Colonic mucosa (tissue), 4 donors: ENCODE measurements at regions not wholly inside any gene's neighbourhood (a gene's known extent, or its start where the extent isn't known, plus 50 kb on each side); places are given as distances from the start of the nearest gene placed in this dataset.
"Not testable (repeated sequence)": the region's sequence is repeated elsewhere in the genome, so short reads cannot be mapped to it uniquely, and the experiment has no call there.

Experiments
- DNase-seq: peaks from one replicate; pipeline ENCODE4 v3.0.0-alpha.2; 2020
- H3K27ac ChIP-seq: fragments of 200-600 bp; one replicate; pipeline ENCODE4 v1.8.0; 2021
- H3K27me3 ChIP-seq: fragments of 200-600 bp; one replicate; pipeline ENCODE4 v1.8.0; 2021
- H3K36me3 ChIP-seq: fragments of 200-600 bp; one replicate; pipeline ENCODE4 v1.8.0; 2021
- H3K4me1 ChIP-seq: fragments of 200-600 bp; one replicate; pipeline ENCODE4 v1.8.0; 2021; ENCODE audit warnings: mild to moderate bottlenecking
- H3K4me3 ChIP-seq: fragments of 200-600 bp; one replicate; pipeline ENCODE4 v1.8.0; 2021
- H3K9ac ChIP-seq, 2 donors: one replicate each; pipeline ENCODE4 v1.7.0; 2013; ENCODE audit warnings: control low read depth in 2 of 2, low read depth in 2 of 2, low read length in 2 of 2
- H3K9me3 ChIP-seq: fragments of 200-600 bp; one replicate; pipeline ENCODE4 v1.8.0; 2021
- CTCF ChIP-seq: fragments of 200-600 bp; IDR thresholded peaks from one replicate; pipeline ENCODE4 v1.8.0; 2022; ENCODE audit warnings: antibody characterized with exemption, mild to moderate bottlenecking
- intact Hi-C: fragments of 100-400 bp; cut with DNase I; formaldehyde crosslinking; loops from one replicate; pipeline ENCODE4 v1.14.1; 2022
- donor health status: healthy.
- donor health status: DM: no; HTN: no; CAD: no.
- donor health status: DM: no; HTN: no; CAD: no.

GRCh38 chr4:188728359-188728758, 589.1 kb downstream of the TRIML1 start:
- H3K4me3 ChIP-seq, result no peak overlapping the region
- DNase-seq, result no peak
- intact Hi-C loops, result no loop called here
- no peak for TF ChIP-seq CTCF
- H3K27ac ChIP-seq, result no peak overlapping the region
- no peak overlapping the region for H3K9ac ChIP-seq
- no peaks in the 10 kb centered on the region for H3K27me3 ChIP-seq
- no peaks in the 10 kb centered on the region for H3K4me1 ChIP-seq
- H3K36me3 ChIP-seq, result no peaks in the 10 kb centered on the region
- no peaks in the 10 kb centered on the region for H3K9me3 ChIP-seq

DNA sequence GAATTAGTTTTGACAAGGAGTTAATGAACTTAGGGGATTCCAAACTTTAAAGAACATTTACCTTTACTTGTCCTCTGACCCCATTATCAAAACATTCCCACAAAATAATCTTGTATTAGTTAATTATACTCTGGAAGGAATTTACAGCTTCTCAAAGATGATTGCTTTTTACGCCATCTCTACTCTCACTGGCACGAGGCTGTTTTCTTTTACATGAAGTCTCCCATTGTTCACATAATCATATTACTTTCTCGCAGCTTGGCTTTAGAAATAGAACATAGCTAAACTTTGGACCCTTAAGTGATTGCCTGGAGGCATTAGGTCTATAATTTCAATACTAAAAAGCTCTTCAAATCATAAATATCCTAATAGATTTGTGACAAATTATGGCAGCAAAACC, 592.9 kb downstream of the TRIML1 start:
- Histone ChIP-seq H3K27me3 (no peaks in the 10 kb centered on the region), H3K4me1 (no peaks in the 10 kb centered on the region), H3K36me3 (no peaks in the 10 kb centered on the region), H3K27ac (no peak overlapping the region), H3K9me3 (no peaks in the 10 kb centered on the region), H3K4me3 (no peak overlapping the region), H3K9ac (no peak overlapping the region)
- no peak for TF ChIP-seq CTCF
- DNase-seq, result no peak
- intact Hi-C loops, result no loop called here

DNA sequence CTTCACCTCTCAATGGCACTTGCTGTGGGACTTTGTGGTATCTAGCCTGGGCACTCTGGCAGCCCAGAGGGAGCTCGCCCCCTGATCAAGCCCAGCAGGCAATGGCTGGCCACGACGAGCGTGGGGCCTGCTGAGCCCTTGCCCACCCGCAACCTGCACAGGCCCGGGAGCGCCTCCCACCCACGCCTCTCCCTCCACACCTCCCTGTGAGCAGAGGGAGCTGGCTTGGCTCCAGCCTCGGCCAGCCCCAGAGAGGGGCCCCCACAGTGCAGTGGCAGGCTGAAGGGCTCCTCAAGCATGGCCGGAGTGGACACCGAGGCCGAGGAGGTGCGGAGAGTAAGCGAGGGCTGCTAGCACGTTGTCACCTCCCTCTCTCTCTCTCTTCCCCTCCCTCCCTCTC, 595.8 kb downstream of the TRIML1 start:
- no peak overlapping the region for H3K27ac ChIP-seq
- H3K36me3 ChIP-seq, result no peaks in the 10 kb centered on the region
- H3K4me3 ChIP-seq, result no peak overlapping the region
- DNase-seq, result no peak
- no peaks in the 10 kb centered on the region for H3K9me3 ChIP-seq
- TF ChIP-seq CTCF, result no peak
- H3K4me1 ChIP-seq, result no peaks in the 10 kb centered on the region
- H3K27me3 ChIP-seq, result no peaks in the 10 kb centered on the region
- H3K9ac ChIP-seq, result no peak overlapping the region
- intact Hi-C loops, result no loop called here

- no peak overlapping the region for H3K4me3 ChIP-seq
- intact Hi-C loops, result no loop called here
- no peak for TF ChIP-seq CTCF
Measured at GRCh38 chr4:188737251-188738002, 598.2 kb downstream of the TRIML1 start.

DNA sequence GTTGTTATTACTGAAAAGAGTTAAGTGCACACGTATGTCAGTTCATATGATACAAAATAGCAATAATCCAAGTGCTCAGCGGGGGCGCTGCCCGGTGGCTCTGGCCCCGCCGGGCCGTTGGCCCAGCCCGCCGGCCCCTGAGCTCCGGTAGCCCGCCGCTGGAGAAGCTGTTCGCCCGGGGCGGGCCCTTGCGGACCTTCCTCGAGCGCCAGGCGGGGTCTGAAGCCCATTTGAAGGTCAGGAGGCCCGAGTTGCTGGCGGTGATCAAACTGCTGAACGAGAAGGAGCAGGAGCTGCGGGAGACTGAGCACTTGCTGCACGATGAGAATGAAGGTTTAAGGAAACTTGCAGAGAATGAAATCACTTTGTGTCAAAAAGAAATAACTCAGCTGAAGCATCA, 599.0 kb downstream of the TRIML1 start:
- H3K27ac ChIP-seq, H3K36me3 ChIP-seq, DNase-seq, H3K27me3 ChIP-seq, intact Hi-C loops, H3K9me3 ChIP-seq, H3K9ac ChIP-seq, H3K4me3 ChIP-seq, H3K4me1 ChIP-seq: not testable (repeated sequence)

More at GRCh38 chr4:188737251-188738002, 598.2 kb downstream of the TRIML1 start:
- Histone ChIP-seq H3K27me3 (no peaks in the 10 kb centered on the region), H3K27ac (no peak overlapping the region), H3K4me1 (no peaks in the 10 kb centered on the region), H3K9ac (no peak overlapping the region), H3K9me3 (no peaks in the 10 kb centered on the region), H3K36me3 (no peaks in the 10 kb centered on the region)
- no peak for DNase-seq

- H3K9ac ChIP-seq, DNase-seq, H3K9me3 ChIP-seq, H3K4me1 ChIP-seq, H3K27me3 ChIP-seq, H3K4me3 ChIP-seq, H3K36me3 ChIP-seq, intact Hi-C loops, H3K27ac ChIP-seq: not testable (repeated sequence)
Measured at GRCh38 chr4:188740172-188740571, 600.9 kb downstream of the TRIML1 start.

DNA sequence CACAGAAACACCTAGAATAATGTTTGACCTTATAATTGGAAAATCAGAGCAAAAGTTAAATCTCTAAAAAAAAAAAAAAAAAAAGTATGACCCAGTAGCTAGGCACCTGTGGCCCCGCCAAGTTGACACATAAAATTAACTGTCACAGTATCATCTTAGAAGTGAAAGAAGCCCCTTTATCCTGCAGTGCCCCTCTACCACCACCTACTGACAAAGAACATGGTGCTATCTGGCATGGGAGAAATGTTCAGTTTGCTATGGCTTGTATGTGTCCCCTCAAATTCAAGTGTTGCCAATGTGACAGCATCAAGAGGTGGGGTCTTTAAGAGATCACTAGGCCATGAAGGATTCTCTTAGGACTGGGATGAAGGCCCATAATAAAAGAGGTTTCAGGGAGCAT, 601.5 kb downstream of the TRIML1 start:
- intact Hi-C loops, result not testable (repeated sequence)

More for the DNA sequence above, 601.5 kb downstream of the TRIML1 start:
- not testable (repeated sequence) for H3K27ac ChIP-seq, H3K4me3 ChIP-seq, H3K9ac ChIP-seq, DNase-seq, H3K9me3 ChIP-seq, H3K4me1 ChIP-seq, H3K27me3 ChIP-seq, H3K36me3 ChIP-seq
